ENCODE measurements at regions not wholly inside any gene's neighbourhood (a gene's known extent, or its start where the extent isn't known, plus 50 kb on each side); places are given as distances from the start of the nearest gene placed in this dataset.
"Not testable (repeated sequence)": the region's sequence is repeated elsewhere in the genome, so short reads cannot be mapped to it uniquely, and the experiment has no call there.

- 77% methylated on average over 5 of the region's 8 CpGs for WGBS (ENCODE audit: insufficient coverage)
- Histone ChIP-seq H3K9me3 (ENCODE audit: control insufficient read depth, insufficient read depth, low read length) (no peaks in the 10 kb centered on the region), H3K4me3 (ENCODE audit: low read depth, low read length) (no peak overlapping the region), H3K27ac (ENCODE audit: low read depth, low read length) (no peak overlapping the region), H3K36me3 (ENCODE audit: control insufficient read depth, insufficient read depth, low read length) (no peaks in the 10 kb centered on the region), H3K27me3 (ENCODE audit: control insufficient read depth, insufficient read depth, low read length) (no peaks in the 10 kb centered on the region), H3K4me1 (ENCODE audit: control insufficient read depth, insufficient read depth, low read length) (no peaks in the 10 kb centered on the region)
- DNase-seq (ENCODE audit: low read depth in 4 of 6, low spot score in 6 of 6) = no peak
Measured at GRCh38 chr20:51953731-51954340, 151.5 kb upstream of the SALL4 start.

DNA sequence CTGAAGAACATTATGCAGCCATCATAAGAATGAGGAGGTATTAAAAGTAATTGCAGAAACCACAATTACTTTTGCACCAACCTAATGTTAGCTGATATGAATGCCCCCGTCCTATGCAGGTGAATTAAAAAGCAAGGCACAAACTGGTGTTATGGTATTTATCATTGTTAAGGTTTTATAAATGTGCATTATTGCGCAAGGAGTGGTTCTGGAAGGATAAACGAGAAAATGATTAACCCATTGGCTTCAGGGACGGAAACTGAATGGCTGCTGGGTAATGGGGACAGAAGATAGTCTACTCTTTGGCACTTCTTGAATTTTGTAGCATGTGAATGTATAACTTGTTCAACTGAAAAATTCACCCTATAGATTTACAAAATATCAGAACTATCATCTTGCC lies 148.6 kb upstream of the SALL4 start:
- DNase-seq (ENCODE audit: low read depth in 4 of 6, low spot score in 6 of 6) = no peak
- WGBS (ENCODE audit: insufficient coverage) = 89% methylated on average over 3 of the region's 4 CpGs

GRCh38 chr20:51946586-51946985 lies 144.3 kb upstream of the SALL4 start:
- Histone ChIP-seq H3K27me3 (ENCODE audit: control insufficient read depth, insufficient read depth, low read length) (no peaks in the 10 kb centered on the region), H3K36me3 (ENCODE audit: control insufficient read depth, insufficient read depth, low read length) (no peaks in the 10 kb centered on the region), H3K9me3 (ENCODE audit: control insufficient read depth, insufficient read depth, low read length) (no peaks in the 10 kb centered on the region), H3K4me1 (ENCODE audit: control insufficient read depth, insufficient read depth, low read length) (no peaks in the 10 kb centered on the region), H3K27ac (ENCODE audit: low read depth, low read length) (no peak overlapping the region), H3K4me3 (ENCODE audit: low read depth, low read length) (no peak overlapping the region)
- DNase-seq (ENCODE audit: low read depth in 4 of 6, low spot score in 6 of 6) = no peak

More for the DNA sequence above, 148.6 kb upstream of the SALL4 start:
- no peaks in the 10 kb centered on the region for H3K36me3 ChIP-seq (ENCODE audit: control insufficient read depth, insufficient read depth, low read length)
- no peaks in the 10 kb centered on the region for H3K4me1 ChIP-seq (ENCODE audit: control insufficient read depth, insufficient read depth, low read length)
- H3K9me3 ChIP-seq (ENCODE audit: control insufficient read depth, insufficient read depth, low read length) = no peaks in the 10 kb centered on the region
- H3K27me3 ChIP-seq (ENCODE audit: control insufficient read depth, insufficient read depth, low read length) = no peaks in the 10 kb centered on the region
- no peak overlapping the region for H3K27ac ChIP-seq (ENCODE audit: low read depth, low read length)
- no peak overlapping the region for H3K4me3 ChIP-seq (ENCODE audit: low read depth, low read length)

DNA sequence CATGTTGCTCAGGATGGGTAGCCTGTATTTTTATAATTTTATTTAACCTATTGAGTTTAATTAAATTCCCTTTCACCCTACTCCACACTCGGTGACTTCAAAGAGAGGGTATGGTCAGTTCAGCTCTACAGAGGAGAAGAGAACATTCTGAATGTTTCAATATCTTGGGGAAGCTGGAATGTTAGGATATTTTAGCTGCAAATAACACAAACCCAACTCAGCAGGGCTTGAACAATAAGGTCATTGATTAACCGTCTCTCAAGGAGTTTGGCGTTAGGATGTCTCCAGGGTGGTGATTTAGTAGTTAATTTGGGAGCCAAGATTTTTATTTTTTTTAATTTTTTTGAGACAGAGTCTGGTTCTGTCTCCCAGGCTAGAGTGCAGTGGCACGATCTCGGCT lies 143.6 kb upstream of the SALL4 start:
- Histone ChIP-seq H3K4me3 (ENCODE audit: low read depth, low read length) (no peak overlapping the region), H3K9me3 (ENCODE audit: control insufficient read depth, insufficient read depth, low read length) (no peaks in the 10 kb centered on the region), H3K27me3 (ENCODE audit: control insufficient read depth, insufficient read depth, low read length) (no peaks in the 10 kb centered on the region), H3K27ac (ENCODE audit: low read depth, low read length) (no peak overlapping the region), H3K36me3 (ENCODE audit: control insufficient read depth, insufficient read depth, low read length) (no peaks in the 10 kb centered on the region), H3K4me1 (ENCODE audit: control insufficient read depth, insufficient read depth, low read length) (no peaks in the 10 kb centered on the region)
- DNase-seq (ENCODE audit: low read depth in 4 of 6, low spot score in 6 of 6) = no peak
- 96% methylated on average over 2 of the region's 5 CpGs for WGBS (ENCODE audit: insufficient coverage)

DNA sequence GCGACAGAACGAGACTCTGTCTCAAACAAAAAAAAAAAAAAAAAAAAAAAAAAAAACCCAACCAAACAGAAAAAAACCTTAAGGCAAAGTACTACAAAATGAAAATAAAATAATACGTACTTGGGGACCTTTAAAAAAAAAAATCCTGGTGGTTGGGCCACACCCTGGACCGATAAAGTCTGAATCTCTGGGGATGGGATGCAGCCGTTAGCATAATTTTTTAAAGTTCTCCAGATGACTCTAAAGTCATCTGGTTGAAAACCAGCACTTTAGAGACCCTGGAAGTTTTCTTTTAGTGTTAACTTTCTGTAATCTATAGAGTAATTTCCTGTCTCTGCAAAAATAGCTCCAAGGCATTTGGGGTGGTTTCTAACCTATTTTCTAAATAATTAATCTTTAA lies 142.9 kb upstream of the SALL4 start:
- H3K27me3 ChIP-seq (ENCODE audit: control insufficient read depth, insufficient read depth, low read length) = no peaks in the 10 kb centered on the region
- DNase-seq (ENCODE audit: low read depth in 4 of 6, low spot score in 6 of 6) = no peak
- WGBS (ENCODE audit: insufficient coverage) = 83% methylated on average over 1 of the region's 5 CpGs

GRCh38 chr20:51943761-51944160 lies 141.4 kb upstream of the SALL4 start:
- DNase-seq (ENCODE audit: low read depth in 4 of 6, low spot score in 6 of 6) = no peak
- no peak overlapping the region for H3K27ac ChIP-seq (ENCODE audit: low read depth, low read length)

More for the DNA sequence above, 142.9 kb upstream of the SALL4 start:
- no peak overlapping the region for H3K27ac ChIP-seq (ENCODE audit: low read depth, low read length)
- H3K4me3 ChIP-seq (ENCODE audit: low read depth, low read length) = no peak overlapping the region
- no peaks in the 10 kb centered on the region for H3K36me3 ChIP-seq (ENCODE audit: control insufficient read depth, insufficient read depth, low read length)
- no peaks in the 10 kb centered on the region for H3K9me3 ChIP-seq (ENCODE audit: control insufficient read depth, insufficient read depth, low read length)
- H3K4me1 ChIP-seq (ENCODE audit: control insufficient read depth, insufficient read depth, low read length) = no peaks in the 10 kb centered on the region

DNA sequence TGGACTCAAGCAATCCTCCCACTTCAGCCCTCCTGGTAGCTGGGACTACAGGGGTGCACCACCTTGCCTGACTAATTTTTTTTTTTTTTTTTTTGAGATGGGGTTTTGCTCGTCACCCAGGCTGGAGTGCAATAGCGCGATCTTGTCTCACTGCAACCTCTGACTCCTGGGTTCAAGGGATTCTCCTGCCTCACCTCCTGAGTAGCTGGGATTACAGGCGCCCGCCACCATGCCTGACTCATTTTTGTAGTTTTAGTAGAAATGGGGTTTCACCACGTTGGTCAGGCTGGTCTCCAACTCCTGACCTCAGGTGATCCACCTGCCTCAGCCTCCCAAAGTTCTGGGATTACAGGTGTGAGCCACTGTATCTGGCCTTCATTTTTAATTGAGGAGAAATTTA lies 141.0 kb upstream of the SALL4 start:
- H3K4me1 ChIP-seq (ENCODE audit: control insufficient read depth, insufficient read depth, low read length); H3K27ac ChIP-seq (ENCODE audit: low read depth, low read length); H3K4me3 ChIP-seq (ENCODE audit: low read depth, low read length); H3K27me3 ChIP-seq (ENCODE audit: control insufficient read depth, insufficient read depth, low read length); DNase-seq (ENCODE audit: low read depth in 4 of 6, low spot score in 6 of 6); H3K36me3 ChIP-seq (ENCODE audit: control insufficient read depth, insufficient read depth, low read length); H3K9me3 ChIP-seq (ENCODE audit: control insufficient read depth, insufficient read depth, low read length): not testable (repeated sequence)
- no CpG with 5 or more reads among the region's 6 CpGs for WGBS (ENCODE audit: insufficient coverage)

More at GRCh38 chr20:51943761-51944160, 141.4 kb upstream of the SALL4 start:
- Histone ChIP-seq H3K27me3 (ENCODE audit: control insufficient read depth, insufficient read depth, low read length) (no peaks in the 10 kb centered on the region), H3K36me3 (ENCODE audit: control insufficient read depth, insufficient read depth, low read length) (no peaks in the 10 kb centered on the region), H3K4me1 (ENCODE audit: control insufficient read depth, insufficient read depth, low read length) (no peaks in the 10 kb centered on the region), H3K4me3 (ENCODE audit: low read depth, low read length) (no peak overlapping the region), H3K9me3 (ENCODE audit: control insufficient read depth, insufficient read depth, low read length) (no peaks in the 10 kb centered on the region)
- WGBS (ENCODE audit: insufficient coverage) = 100% methylated on average over 4 of the region's 5 CpGs

DNA sequence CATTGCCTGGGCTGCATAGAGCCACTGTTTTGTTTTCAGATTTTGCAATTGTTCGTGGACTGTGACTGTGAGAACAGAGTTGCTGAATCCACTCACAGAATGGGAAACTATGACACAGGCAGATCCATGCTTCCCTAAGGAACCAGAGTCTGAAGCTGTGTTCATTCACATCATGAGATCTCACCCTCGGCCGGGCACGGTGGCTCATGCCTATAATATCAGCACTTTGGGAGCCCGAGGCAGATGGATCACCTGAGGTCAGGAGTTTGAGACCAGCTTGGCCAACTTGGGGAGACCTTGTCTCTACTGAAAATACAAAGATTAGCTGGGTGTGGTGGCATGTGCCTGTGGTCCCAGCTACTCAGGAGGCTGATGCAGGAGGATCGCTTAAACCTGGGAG lies 139.2 kb upstream of the SALL4 start:
- H3K27ac ChIP-seq (ENCODE audit: low read depth, low read length) = no peak overlapping the region
- H3K4me3 ChIP-seq (ENCODE audit: low read depth, low read length) = no peak overlapping the region
- no peaks in the 10 kb centered on the region for H3K4me1 ChIP-seq (ENCODE audit: control insufficient read depth, insufficient read depth, low read length)
- no peaks in the 10 kb centered on the region for H3K27me3 ChIP-seq (ENCODE audit: control insufficient read depth, insufficient read depth, low read length)
- 86% methylated on average over 3 of the region's 6 CpGs for WGBS (ENCODE audit: insufficient coverage)
- no peaks in the 10 kb centered on the region for H3K9me3 ChIP-seq (ENCODE audit: control insufficient read depth, insufficient read depth, low read length)
- no peak for DNase-seq (ENCODE audit: low read depth in 4 of 6, low spot score in 6 of 6)
- H3K36me3 ChIP-seq (ENCODE audit: control insufficient read depth, insufficient read depth, low read length) = no peaks in the 10 kb centered on the region

DNA sequence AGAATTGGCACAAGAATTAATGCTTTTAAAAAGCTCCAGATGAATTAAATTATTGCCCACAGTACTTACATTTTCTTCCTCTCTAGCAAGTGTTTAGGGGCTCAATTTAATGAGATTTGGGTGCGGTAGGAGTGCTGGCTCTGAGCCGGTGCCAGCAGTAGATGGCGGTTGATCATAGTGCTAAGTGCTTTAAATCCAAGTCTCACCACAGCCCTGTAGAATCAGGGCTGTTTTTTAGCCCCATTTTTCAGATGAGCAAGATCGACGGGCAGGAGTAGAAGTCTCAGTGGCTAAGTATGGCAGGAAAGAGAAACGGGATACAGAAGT lies 136.9 kb upstream of the SALL4 start:
- H3K4me3 ChIP-seq (ENCODE audit: low read depth, low read length) = no peak overlapping the region
- peaks cover 5% of the 10 kb centered on the region for H3K27me3 ChIP-seq (ENCODE audit: control insufficient read depth, insufficient read depth, low read length)
- H3K9me3 ChIP-seq (ENCODE audit: control insufficient read depth, insufficient read depth, low read length) = no peaks in the 10 kb centered on the region
- H3K36me3 ChIP-seq (ENCODE audit: control insufficient read depth, insufficient read depth, low read length) = no peaks in the 10 kb centered on the region
- no peak overlapping the region for H3K27ac ChIP-seq (ENCODE audit: low read depth, low read length)
- WGBS (ENCODE audit: insufficient coverage) = 97% methylated on average over 3 of the region's 6 CpGs
- peaks cover 4% of the 10 kb centered on the region for H3K4me1 ChIP-seq (ENCODE audit: control insufficient read depth, insufficient read depth, low read length)
- DNase-seq (ENCODE audit: low read depth in 4 of 6, low spot score in 6 of 6) = peak in 1 of 6 donors; percentile 70

- Histone ChIP-seq H3K4me3 (ENCODE audit: low read depth, low read length) (no peak overlapping the region), H3K36me3 (ENCODE audit: control insufficient read depth, insufficient read depth, low read length) (no peaks in the 10 kb centered on the region), H3K27me3 (ENCODE audit: control insufficient read depth, insufficient read depth, low read length) (peaks cover 6% of the 10 kb centered on the region), H3K9me3 (ENCODE audit: control insufficient read depth, insufficient read depth, low read length) (no peaks in the 10 kb centered on the region), H3K27ac (ENCODE audit: low read depth, low read length) (no peak overlapping the region), H3K4me1 (ENCODE audit: control insufficient read depth, insufficient read depth, low read length) (peaks cover 4% of the 10 kb centered on the region)
- no CpG with 5 or more reads among the region's 5 CpGs for WGBS (ENCODE audit: insufficient coverage)
- no peak for DNase-seq (ENCODE audit: low read depth in 4 of 6, low spot score in 6 of 6)
Measured at GRCh38 chr20:51938559-51939258, 136.4 kb upstream of the SALL4 start.
